Right lobe of liver (tissue), 4 donors: ENCODE measurements at regions not wholly inside any gene's neighbourhood (a gene's known extent, or its start where the extent isn't known, plus 50 kb on each side); places are given as distances from the start of the nearest gene placed in this dataset.

Experiments used
- CTCF ChIP-seq, 4 donors: fragments of 200-600 bp in 3 of 4; fragments of 450-650 bp in 1 of 4; IDR thresholded peaks; one replicate each; pipeline versions ENCODE4 v1.5.1 to v1.8.0; 2016 to 2022; ENCODE audit warnings: antibody characterized with exemption in 4 of 4, mild to moderate bottlenecking in 2 of 4
- POLR2A ChIP-seq: fragments of 450-650 bp; IDR thresholded peaks from one replicate; pipeline ENCODE4 v1.6.1; 2017; ENCODE audit warnings: antibody characterized with exemption, mild to moderate bottlenecking
- donor health status: DM: no; HTN: no; CAD: no.
- donor health status: DM: no; HTN: no; CAD: no.
- donor health status: DM: no; HTN: yes; CAD: no.

GRCh38 chr5:64437496-64437895 lies 68.3 kb upstream of the RGS7BP start:
- no peak for TF ChIP-seq CTCF (IDR thresholded peaks at IDR 0.05)
- TF ChIP-seq POLR2A: no peak
